Sigmoid colon (tissue), 6 donors: ENCODE measurements at regions not wholly inside any gene's neighbourhood (a gene's known extent, or its start where the extent isn't known, plus 50 kb on each side); places are given as distances from the start of the nearest gene placed in this dataset.

Experiments used
- DNase-seq: peaks from one replicate; pipeline ENCODE4 v3.0.0-alpha.2; 2019
- H3K27ac ChIP-seq, 4 donors: fragments of 200-600 bp; sonication (generic); one replicate each; pipeline ENCODE4 v1.5.1; 2016 to 2019; ENCODE audit warnings: mild to moderate bottlenecking in 1 of 4
- H3K27me3 ChIP-seq, 3 donors: fragments of 200-600 bp; sonication (generic); one replicate each; pipeline ENCODE4 v1.5.1; 2019; ENCODE audit warnings: mild to moderate bottlenecking in 1 of 3
- H3K36me3 ChIP-seq, 4 donors: fragments of 200-600 bp; sonication (generic); one replicate each; pipeline ENCODE4 v1.5.1; 2016 to 2019
- H3K4me1 ChIP-seq, 4 donors: fragments of 200-600 bp; sonication (generic); one replicate each; pipeline ENCODE4 v1.5.1; 2017 to 2019
- H3K4me3 ChIP-seq, 4 donors: fragments of 200-600 bp; sonication (generic); one replicate each; pipeline ENCODE4 v1.5.1; 2017 to 2019; ENCODE audit warnings: mild to moderate bottlenecking in 2 of 4, moderate library complexity in 1 of 4
- H3K9me3 ChIP-seq, 4 donors: fragments of 200-600 bp in 3 of 4; sonication (generic) in 3 of 4; one replicate each; pipeline versions ENCODE4 v1.5.1 to v1.6.1; 2013 to 2019
- CTCF ChIP-seq, 4 experiments: fragments of 450-650 bp in 3 of 4; fragments of 200-600 bp in 1 of 4; IDR thresholded peaks; one replicate each; pipeline ENCODE4 v1.5.1; 2016 to 2019; ENCODE audit warnings: antibody characterized with exemption in 4 of 4, mild to moderate bottlenecking in 3 of 4, moderate library complexity in 2 of 4
- EP300 ChIP-seq, 4 donors: sonication (generic); formaldehyde crosslinking; IDR thresholded peaks; one replicate each; pipeline ENCODE4 v1.6.1; 2017; ENCODE audit warnings: antibody characterized with exemption in 4 of 4
- POLR2A ChIP-seq, 2 donors: fragments of 450-650 bp; IDR thresholded peaks; one replicate each; pipeline ENCODE4 v1.6.1; 2016; ENCODE audit warnings: antibody characterized with exemption in 2 of 2, mild to moderate bottlenecking in 2 of 2, moderate library complexity in 2 of 2
- POLR2AphosphoS5 ChIP-seq, 4 donors: sonication (generic); formaldehyde crosslinking; IDR thresholded peaks; one replicate each; pipeline ENCODE4 v1.6.1; 2017; ENCODE audit warnings: antibody characterized with exemption in 4 of 4
- WGBS, 2 donors: extraction: QIAGEN DNeasy Blood & Tissue Kit; methylation state at CpG; one replicate each; pipeline ENCODE4 v1.1.7; 2013; 5-methylcytosine and 5-hydroxymethylcytosine counted together
- intact Hi-C: fragments of 100-400 bp; cut with DNase I; formaldehyde crosslinking; loops from one replicate; pipeline ENCODE4 v1.15.1; 2023
- donor health status: healthy with polysubstance abuse.
- donor health status: healthy.

- intact Hi-C loops, result no loop called here
- no peaks in the 10 kb centered on the region for H3K36me3 ChIP-seq
- peaks cover 0 to 5% (median 0%) of the 10 kb centered on the region in 4 donors for H3K9me3 ChIP-seq
- no peak for TF ChIP-seq POLR2A (IDR thresholded peaks at IDR 0.05)
- no peak for TF ChIP-seq POLR2AphosphoS5 (IDR thresholded peaks at IDR 0.05)
- no peak for TF ChIP-seq EP300 (IDR thresholded peaks at IDR 0.05)
- 86 to 89% methylated on average over 5 of the region's 5 CpGs for WGBS, 2 donors
- H3K27me3 ChIP-seq, result no peaks in the 10 kb centered on the region
- H3K27ac ChIP-seq, result no peak overlapping the region
- no peaks in the 10 kb centered on the region for H3K4me1 ChIP-seq
- no peak for DNase-seq
- H3K4me3 ChIP-seq, result no peak overlapping the region
These were observed 423.5 kb upstream of the FANCL start for GRCh38 chr2:58664523-58665151.

GRCh38 chr2:58660046-58660445 is 418.9 kb upstream of the FANCL start:
- 87 to 96% methylated on average over 4 of the region's 4 CpGs for WGBS, 2 donors
- Histone ChIP-seq H3K4me3 (no peak overlapping the region), H3K27ac (no peak overlapping the region), H3K27me3 (no peaks in the 10 kb centered on the region), H3K36me3 (no peaks in the 10 kb centered on the region), H3K9me3 (no peaks in the 10 kb centered on the region), H3K4me1 (no peaks in the 10 kb centered on the region)
- intact Hi-C loops, result no loop called here
- TF ChIP-seq POLR2A (IDR thresholded peaks at IDR 0.05), result no peak
- TF ChIP-seq CTCF (IDR thresholded peaks at IDR 0.05), result no peak
- TF ChIP-seq EP300 (IDR thresholded peaks at IDR 0.05), result no peak
- TF ChIP-seq POLR2AphosphoS5 (IDR thresholded peaks at IDR 0.05), result no peak
- DNase-seq, result no peak

- H3K27ac ChIP-seq, result no peak overlapping the region
- TF ChIP-seq EP300 (IDR thresholded peaks at IDR 0.05), result no peak
- no peak for TF ChIP-seq POLR2A (IDR thresholded peaks at IDR 0.05)
- no peak for TF ChIP-seq CTCF (IDR thresholded peaks at IDR 0.05)
- TF ChIP-seq POLR2AphosphoS5 (IDR thresholded peaks at IDR 0.05), result no peak
- no peaks in the 10 kb centered on the region for H3K27me3 ChIP-seq
- DNase-seq, result no peak
- no peaks in the 10 kb centered on the region for H3K36me3 ChIP-seq
- no peaks in the 10 kb centered on the region for H3K9me3 ChIP-seq
- H3K4me1 ChIP-seq, result no peaks in the 10 kb centered on the region
- no peak overlapping the region for H3K4me3 ChIP-seq
- intact Hi-C loops, result no loop called here
These were observed 414.0 kb upstream of the FANCL start for GRCh38 chr2:58655152-58655551.

GRCh38 chr2:58651930-58652329 is 410.8 kb upstream of the FANCL start:
- H3K4me3 ChIP-seq, result no peak overlapping the region
- 71 to 80% methylated on average over 5 of the region's 5 CpGs for WGBS, 2 donors
- H3K9me3 ChIP-seq, result no peaks in the 10 kb centered on the region
- intact Hi-C loops, result no loop called here
- TF ChIP-seq CTCF (IDR thresholded peaks at IDR 0.05) (no peak), POLR2A (IDR thresholded peaks at IDR 0.05) (no peak), EP300 (IDR thresholded peaks at IDR 0.05) (no peak), POLR2AphosphoS5 (IDR thresholded peaks at IDR 0.05) (no peak)
- H3K36me3 ChIP-seq, result no peaks in the 10 kb centered on the region
- no peaks in the 10 kb centered on the region for H3K4me1 ChIP-seq
- no peak overlapping the region for H3K27ac ChIP-seq
- no peaks in the 10 kb centered on the region for H3K27me3 ChIP-seq
- no peak for DNase-seq

GRCh38 chr2:58650781-58651180 is 409.7 kb upstream of the FANCL start:
- no peaks in the 10 kb centered on the region for H3K9me3 ChIP-seq
- no peak overlapping the region for H3K27ac ChIP-seq
- no peaks in the 10 kb centered on the region for H3K27me3 ChIP-seq
- WGBS, 2 donors, result 89% methylated on average over 3 of the region's 3 CpGs
- no peak for DNase-seq
- H3K36me3 ChIP-seq, result no peaks in the 10 kb centered on the region
- intact Hi-C loops, result no loop called here
- TF ChIP-seq CTCF (IDR thresholded peaks at IDR 0.05) (no peak), EP300 (IDR thresholded peaks at IDR 0.05) (no peak), POLR2AphosphoS5 (IDR thresholded peaks at IDR 0.05) (no peak), POLR2A (IDR thresholded peaks at IDR 0.05) (no peak)
- no peaks in the 10 kb centered on the region for H3K4me1 ChIP-seq
- H3K4me3 ChIP-seq, result no peak overlapping the region
